ENCODE measurements at regions not wholly inside any gene's neighbourhood (a gene's known extent, or its start where the extent isn't known, plus 50 kb on each side); places are given as distances from the start of the nearest gene placed in this dataset.

GRCh38 chr11:24131698-24132097, 365.2 kb upstream of the LUZP2 start:
- no peak for DNase-seq
- Mint-ChIP-seq H3K4me3 (no peak overlapping the region), H3K9me3 (peaks cover 6% of the 10 kb centered on the region; the same call in 1 of the 2 replicates), H3K27ac (no peak overlapping the region), H3K36me3 (ENCODE audit: low read depth) (peaks cover 6% of the 10 kb centered on the region; the same call in 1 of the 2 replicates), H3K4me1 (ENCODE audit: low read depth) (no peaks in the 10 kb centered on the region; the same call in 1 of the 2 replicates), H3K27me3 (ENCODE audit: insufficient read depth) (no peaks in the 10 kb centered on the region)
- no peak for TF ChIP-seq CTCF (IDR thresholded peaks at IDR 0.05)

GRCh38 chr11:24132471-24132870, 364.4 kb upstream of the LUZP2 start:
- no peak for DNase-seq
- H3K9me3 Mint-ChIP-seq, result peaks cover 6% of the 10 kb centered on the region; the same call in 1 of the 2 replicates
- H3K27ac Mint-ChIP-seq, result no peak overlapping the region
- no peaks in the 10 kb centered on the region; the same call in 1 of the 2 replicates for H3K4me1 Mint-ChIP-seq (ENCODE audit: low read depth)
- H3K4me3 Mint-ChIP-seq, result no peak overlapping the region
- no peaks in the 10 kb centered on the region for H3K27me3 Mint-ChIP-seq (ENCODE audit: insufficient read depth)
- no peak for TF ChIP-seq CTCF (IDR thresholded peaks at IDR 0.05)
- peaks cover 6% of the 10 kb centered on the region; the same call in 1 of the 2 replicates for H3K36me3 Mint-ChIP-seq (ENCODE audit: low read depth)

- Mint-ChIP-seq H3K27ac (no peak overlapping the region), H3K4me3 (no peak overlapping the region), H3K27me3 (ENCODE audit: insufficient read depth) (no peaks in the 10 kb centered on the region; the same call in 1 of the 2 replicates)
Measured at GRCh38 chr11:24134879-24135589, 361.8 kb upstream of the LUZP2 start.

GRCh38 chr11:24142062-24142461, 354.8 kb upstream of the LUZP2 start:
- H3K27me3 Mint-ChIP-seq (ENCODE audit: insufficient read depth), result no peaks in the 10 kb centered on the region; the same call in 1 of the 2 replicates
- H3K36me3 Mint-ChIP-seq (ENCODE audit: low read depth), result no peaks in the 10 kb centered on the region; the same call in 1 of the 2 replicates
- H3K9me3 Mint-ChIP-seq, result peaks cover 5% of the 10 kb centered on the region; the same call in 1 of the 2 replicates
- H3K4me3 Mint-ChIP-seq, result peak overlapping the region; percentile 61; the same call in 1 of the 2 replicates
- peak overlapping the region; percentile 69; the same call in 1 of the 2 replicates for H3K27ac Mint-ChIP-seq
- no peak for TF ChIP-seq CTCF (IDR thresholded peaks at IDR 0.05)
- peaks cover 32% of the 10 kb centered on the region for H3K4me1 Mint-ChIP-seq (ENCODE audit: low read depth)
- DNase-seq, result no peak

More at GRCh38 chr11:24134879-24135589, 361.8 kb upstream of the LUZP2 start:
- no peak for TF ChIP-seq CTCF (IDR thresholded peaks at IDR 0.05)
- no peak for DNase-seq
- Mint-ChIP-seq H3K36me3 (ENCODE audit: low read depth) (peaks cover 6% of the 10 kb centered on the region; the same call in 1 of the 2 replicates), H3K9me3 (peaks cover 6% of the 10 kb centered on the region; the same call in 1 of the 2 replicates), H3K4me1 (ENCODE audit: low read depth) (no peaks in the 10 kb centered on the region; the same call in 1 of the 2 replicates)

- no peak for TF ChIP-seq CTCF (IDR thresholded peaks at IDR 0.05)
- H3K9me3 Mint-ChIP-seq, result peaks cover 5% of the 10 kb centered on the region; the same call in 1 of the 2 replicates
- no peaks in the 10 kb centered on the region for H3K27me3 Mint-ChIP-seq (ENCODE audit: insufficient read depth)
- H3K27ac Mint-ChIP-seq, result no peak overlapping the region
- H3K4me3 Mint-ChIP-seq, result 0 out of 2 replicates have a peak overlapping the region, but pooled peaks have one; percentile 1
- no peak for DNase-seq
- H3K4me1 Mint-ChIP-seq (ENCODE audit: low read depth), result peaks cover 32% of the 10 kb centered on the region
- H3K36me3 Mint-ChIP-seq (ENCODE audit: low read depth), result no peaks in the 10 kb centered on the region; the same call in 1 of the 2 replicates
Measured at GRCh38 chr11:24145411-24145810, 351.4 kb upstream of the LUZP2 start.

Measured in HFFc6 (cell line).